Activated B cell treated with CpG ODN at 0.5 μM for 24 hours (primary cell): ENCODE measurements at regions not wholly inside any gene's neighbourhood (a gene's known extent, or its start where the extent isn't known, plus 50 kb on each side); places are given as distances from the start of the nearest gene placed in this dataset.

ENCODE experiments used
- ATAC-seq: fragments of 200-7000 bp; cut with Tn5 transposase; one replicate; pipeline ENCODE4 v1.10.0; 2021; ENCODE audit warnings: low read depth, mild to moderate bottlenecking, moderate library complexity
- CTCF ChIA-PET: fragments of 350-600 bp; sonication (Branson Sonifier 250); formaldehyde crosslinking; loops from one replicate; lab custom pipeline; 2021; ENCODE audit warnings: antibody characterized with exemption; lab: Charles Lee
- POLR2A ChIA-PET: fragments of 350-600 bp; sonication (Branson Sonifier 250); formaldehyde crosslinking; loops from one replicate; lab custom pipeline; 2021; ENCODE audit warnings: antibody characterized with exemption; lab: Charles Lee
- DNase-seq: peaks from one replicate; pipeline ENCODE4 v3.0.0; 2022
- H3K27ac Mint-ChIP-seq: one replicate; pipeline ENCODE4 v1.8.0; 2020; ENCODE audit warnings: mixed read lengths
- H3K27me3 Mint-ChIP-seq: one replicate; pipeline ENCODE4 v1.8.0; 2021; ENCODE audit warnings: mixed read lengths
- H3K36me3 Mint-ChIP-seq: one replicate; pipeline ENCODE4 v1.8.0; 2021; ENCODE audit warnings: low read depth, mixed read lengths
- H3K4me1 Mint-ChIP-seq: one replicate; pipeline ENCODE4 v1.8.0; 2021; ENCODE audit warnings: mixed read lengths
- H3K4me3 Mint-ChIP-seq: one replicate; pipeline ENCODE4 v1.8.0; 2020; ENCODE audit warnings: mild to moderate bottlenecking, mixed read lengths
- H3K9me3 Mint-ChIP-seq: one replicate; pipeline ENCODE4 v1.8.0; 2020; ENCODE audit warnings: mixed read lengths
- intact Hi-C: fragments of 100-400 bp; cut with micrococcal nuclease; formaldehyde crosslinking; loops from one replicate; pipeline ENCODE4 v1.15.1; 2024
- TF ChIP-seq, protein P1 (sequence below): fragments of 200-600 bp; IDR thresholded peaks from one replicate; pipeline ENCODE4 v1.8.0; 2022; ENCODE audit warnings: antibody characterized with exemption, mild to moderate bottlenecking

DNA sequence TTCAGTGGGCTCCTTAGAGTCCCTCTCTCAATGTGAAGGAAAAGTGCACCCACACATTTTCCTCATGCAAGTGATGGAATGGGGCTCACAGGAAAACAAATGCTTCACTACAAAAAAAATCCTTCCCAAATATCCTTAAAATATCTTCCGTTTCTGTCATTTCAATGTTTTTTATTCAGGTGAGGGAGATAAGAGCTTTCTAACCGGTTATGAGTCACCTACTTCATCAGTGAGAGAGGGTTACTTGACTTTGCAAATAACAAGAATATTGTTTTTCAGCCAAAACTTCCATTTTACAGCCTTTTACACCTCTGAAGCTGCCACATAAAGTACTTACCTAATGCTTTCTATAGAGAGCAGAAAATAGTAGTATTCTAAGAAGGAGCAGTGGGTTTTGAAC is 98.3 kb upstream of the CD55 start:
- POLR2A ChIA-PET = no interaction called here
- intact Hi-C loops = no loop called here
- H3K36me3 Mint-ChIP-seq = no peaks in the 10 kb centered on the region

DNA sequence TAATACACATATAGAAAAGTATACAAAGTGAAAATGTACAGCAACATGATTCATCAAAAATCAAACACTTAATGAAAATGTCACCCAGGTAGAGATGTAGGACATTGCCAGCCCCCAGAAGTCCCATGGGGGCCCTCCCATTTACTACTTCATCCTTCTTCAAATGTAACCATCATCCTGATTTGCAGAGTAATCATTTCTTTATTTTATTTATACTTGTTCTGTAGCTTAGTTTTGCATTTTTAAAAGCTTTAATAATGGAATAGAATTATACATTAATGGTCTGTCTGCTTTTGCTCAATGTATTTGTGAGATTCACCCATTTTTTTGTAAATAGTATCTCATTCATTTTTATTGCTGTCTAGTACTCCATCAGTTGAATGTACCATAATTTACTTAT is 96.8 kb upstream of the CD55 start:
- Mint-ChIP-seq H3K27ac (no peak overlapping the region), H3K27me3 (no peaks in the 10 kb centered on the region), H3K9me3 (no peaks in the 10 kb centered on the region), H3K4me3 (no peak overlapping the region), H3K4me1 (no peaks in the 10 kb centered on the region), H3K36me3 (no peaks in the 10 kb centered on the region)
- TF ChIP-seq, protein P1, sequence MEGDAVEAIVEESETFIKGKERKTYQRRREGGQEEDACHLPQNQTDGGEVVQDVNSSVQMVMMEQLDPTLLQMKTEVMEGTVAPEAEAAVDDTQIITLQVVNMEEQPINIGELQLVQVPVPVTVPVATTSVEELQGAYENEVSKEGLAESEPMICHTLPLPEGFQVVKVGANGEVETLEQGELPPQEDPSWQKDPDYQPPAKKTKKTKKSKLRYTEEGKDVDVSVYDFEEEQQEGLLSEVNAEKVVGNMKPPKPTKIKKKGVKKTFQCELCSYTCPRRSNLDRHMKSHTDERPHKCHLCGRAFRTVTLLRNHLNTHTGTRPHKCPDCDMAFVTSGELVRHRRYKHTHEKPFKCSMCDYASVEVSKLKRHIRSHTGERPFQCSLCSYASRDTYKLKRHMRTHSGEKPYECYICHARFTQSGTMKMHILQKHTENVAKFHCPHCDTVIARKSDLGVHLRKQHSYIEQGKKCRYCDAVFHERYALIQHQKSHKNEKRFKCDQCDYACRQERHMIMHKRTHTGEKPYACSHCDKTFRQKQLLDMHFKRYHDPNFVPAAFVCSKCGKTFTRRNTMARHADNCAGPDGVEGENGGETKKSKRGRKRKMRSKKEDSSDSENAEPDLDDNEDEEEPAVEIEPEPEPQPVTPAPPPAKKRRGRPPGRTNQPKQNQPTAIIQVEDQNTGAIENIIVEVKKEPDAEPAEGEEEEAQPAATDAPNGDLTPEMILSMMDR = no peak
- POLR2A ChIA-PET = no interaction called here
- ATAC-seq (no peak), DNase-seq (no peak)
- intact Hi-C loops = no loop called here
- CTCF ChIA-PET = no interaction called here

More for the DNA sequence above, 98.3 kb upstream of the CD55 start:
- H3K4me3 Mint-ChIP-seq = no peak overlapping the region
- no peak overlapping the region for H3K27ac Mint-ChIP-seq
- no peaks in the 10 kb centered on the region for H3K27me3 Mint-ChIP-seq
- peaks cover 11% of the 10 kb centered on the region for H3K4me1 Mint-ChIP-seq
- H3K9me3 Mint-ChIP-seq = no peaks in the 10 kb centered on the region
- TF ChIP-seq, protein P1 = no peak
- DNase-seq (no peak), ATAC-seq (no peak)
- CTCF ChIA-PET = no interaction called here

DNA sequence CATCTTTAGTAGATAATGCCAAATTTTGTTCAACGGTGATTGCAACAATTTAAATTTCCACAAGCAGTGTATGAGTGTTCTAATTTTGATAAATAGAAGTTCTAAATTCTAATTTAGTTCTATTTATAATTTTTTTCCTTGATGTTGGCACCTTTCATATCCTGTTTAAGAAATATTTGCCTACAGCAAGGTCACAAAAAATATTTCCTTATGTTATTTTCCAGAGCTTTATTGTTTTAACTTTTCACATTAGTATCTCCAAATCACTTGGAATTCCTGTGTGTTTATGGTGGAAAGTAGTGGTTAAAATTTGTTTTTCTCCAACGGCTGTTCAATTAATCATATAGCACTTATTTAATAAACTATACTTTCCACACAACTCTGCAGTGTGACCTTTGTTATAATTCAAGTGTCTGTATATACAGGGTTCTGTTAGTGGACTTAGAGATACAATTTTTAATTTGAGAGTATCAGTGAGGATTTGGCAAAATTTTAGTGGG is 94.3 kb upstream of the CD55 start:
- Mint-ChIP-seq H3K4me1 (no peaks in the 10 kb centered on the region), H3K4me3 (no peak overlapping the region), H3K27me3 (no peaks in the 10 kb centered on the region), H3K36me3 (no peaks in the 10 kb centered on the region), H3K27ac (no peak overlapping the region), H3K9me3 (no peaks in the 10 kb centered on the region)
- TF ChIP-seq, protein P1 = no peak
- intact Hi-C loops = no loop called here
- no peak for ATAC-seq
- ChIA-PET POLR2A (no interaction called here), CTCF (no interaction called here)
- DNase-seq = no peak

DNA sequence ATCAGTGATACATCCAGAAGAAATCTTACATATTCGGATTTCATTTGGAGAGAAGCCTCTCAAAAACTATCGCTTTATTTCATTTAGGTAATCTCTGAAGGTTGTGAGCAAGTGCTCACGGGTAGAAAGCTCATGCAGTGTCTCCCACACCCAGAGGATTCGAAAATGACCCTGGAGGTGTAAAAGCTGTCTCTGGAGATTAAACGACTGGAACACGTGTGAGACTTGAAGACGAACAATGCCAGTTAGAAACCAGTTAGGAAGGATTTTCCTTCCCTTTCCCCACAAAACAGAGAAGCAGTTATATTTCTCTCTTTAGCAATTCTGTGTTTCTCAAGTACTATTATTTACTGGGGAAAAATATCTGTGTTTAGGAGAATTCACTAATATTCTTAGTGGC is 92.5 kb upstream of the CD55 start:
- Mint-ChIP-seq H3K9me3 (no peaks in the 10 kb centered on the region), H3K27ac (no peak overlapping the region), H3K4me3 (no peak overlapping the region), H3K36me3 (no peaks in the 10 kb centered on the region), H3K4me1 (no peaks in the 10 kb centered on the region), H3K27me3 (no peaks in the 10 kb centered on the region)
- ATAC-seq (no peak), DNase-seq (no peak)
- CTCF ChIA-PET = no interaction called here
- TF ChIP-seq, protein P1 = no peak
- POLR2A ChIA-PET = no interaction called here
- intact Hi-C loops = no loop called here

DNA sequence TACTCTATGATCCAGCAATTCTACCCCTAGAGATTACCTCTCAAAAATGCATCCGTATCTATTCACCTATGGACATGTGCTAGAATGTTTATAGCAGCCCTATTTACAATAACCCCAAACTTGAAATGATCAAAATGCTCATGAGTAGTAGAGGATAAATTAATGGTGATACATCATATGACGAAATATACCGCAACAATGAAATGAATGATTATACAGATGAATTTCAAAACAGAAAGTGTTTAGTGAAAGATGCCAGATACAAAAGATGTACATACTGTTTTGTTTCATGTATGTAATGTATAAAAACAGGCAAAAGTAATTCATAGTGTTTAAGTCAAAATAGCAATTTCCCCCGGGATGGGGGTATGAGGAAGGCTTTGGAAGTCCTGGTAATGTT is 91.0 kb upstream of the CD55 start:
- Mint-ChIP-seq H3K27ac (no peak overlapping the region), H3K9me3 (no peaks in the 10 kb centered on the region)
- TF ChIP-seq, protein P1 = no peak

More for the DNA sequence above, 91.0 kb upstream of the CD55 start:
- no peak for DNase-seq
- no peak for ATAC-seq
- no peaks in the 10 kb centered on the region for H3K27me3 Mint-ChIP-seq
- H3K4me1 Mint-ChIP-seq = no peaks in the 10 kb centered on the region
- intact Hi-C loops = no loop called here
- POLR2A ChIA-PET = no interaction called here
- H3K4me3 Mint-ChIP-seq = no peak overlapping the region
- H3K36me3 Mint-ChIP-seq = no peaks in the 10 kb centered on the region
- CTCF ChIA-PET = no interaction called here
